Omental fat pad (tissue), 3 donors: ENCODE measurements at regions not wholly inside any gene's neighbourhood (a gene's known extent, or its start where the extent isn't known, plus 50 kb on each side); places are given as distances from the start of the nearest gene placed in this dataset.

ENCODE experiments used
- ATAC-seq: fragments of 150-250 bp; one replicate; pipeline ENCODE4 v1.9.1; 2016; ENCODE audit warnings: mild to moderate bottlenecking, moderate library complexity; ENCODE audit not compliant: low FRiP score
- DNase-seq: peaks from one replicate; pipeline ENCODE4 v3.0.0-alpha.2; 2019; ENCODE audit warnings: low spot score
- CTCF ChIP-seq, 3 donors: fragments of 450-650 bp; IDR thresholded peaks; one replicate each; pipeline ENCODE4 v1.5.1; 2016 to 2017; ENCODE audit warnings: antibody characterized with exemption in 3 of 3, mild to moderate bottlenecking in 3 of 3, moderate library complexity in 2 of 3

- no peak for DNase-seq
- no peak for TF ChIP-seq CTCF (IDR thresholded peaks at IDR 0.05)
- ATAC-seq, result no peak
Measured at GRCh38 chr5:24102010-24102409, 542.8 kb downstream of the CDH10 start.

- no peak for TF ChIP-seq CTCF (IDR thresholded peaks at IDR 0.05)
- no peak for ATAC-seq
- DNase-seq, result no peak
Measured at GRCh38 chr5:24103451-24104023, 541.2 kb downstream of the CDH10 start.

- ATAC-seq (no peak), DNase-seq (no peak)
- no peak for TF ChIP-seq CTCF (IDR thresholded peaks at IDR 0.05)
Measured at GRCh38 chr5:24110004-24110615, 534.7 kb downstream of the CDH10 start.

GRCh38 chr5:24112420-24112819 lies 532.4 kb downstream of the CDH10 start:
- no peak for ATAC-seq
- no peak for TF ChIP-seq CTCF (IDR thresholded peaks at IDR 0.05)
- no peak for DNase-seq

GRCh38 chr5:24118351-24118750 lies 526.4 kb downstream of the CDH10 start:
- DNase-seq, result no peak
- no peak for ATAC-seq
- no peak for TF ChIP-seq CTCF (IDR thresholded peaks at IDR 0.05)

- ATAC-seq, result no peak
- no peak for DNase-seq
- no peak for TF ChIP-seq CTCF (IDR thresholded peaks at IDR 0.05)
Measured at GRCh38 chr5:24135536-24135935, 509.2 kb downstream of the CDH10 start.

GRCh38 chr5:24141046-24141445 lies 503.7 kb downstream of the CDH10 start:
- no peak for TF ChIP-seq CTCF (IDR thresholded peaks at IDR 0.05)
- ATAC-seq (no peak), DNase-seq (no peak)
